Uterus (tissue), 2 donors: ENCODE measurements at regions not wholly inside any gene's neighbourhood (a gene's known extent, or its start where the extent isn't known, plus 50 kb on each side); places are given as distances from the start of the nearest gene placed in this dataset.

ENCODE experiments used
- CTCF ChIP-seq, 4 experiments: fragments of 200-600 bp in 2 of 4; fragments of 450-650 bp in 2 of 4; sonication (generic) in 2 of 4; IDR thresholded peaks; one replicate each; pipeline ENCODE4 v1.5.1; 2016 to 2019; ENCODE audit warnings: antibody characterized with exemption in 4 of 4, mild to moderate bottlenecking in 2 of 4, moderate library complexity in 1 of 4
- POLR2A ChIP-seq, 2 donors: fragments of 450-650 bp; IDR thresholded peaks; one replicate each; pipeline ENCODE4 v1.6.1; 2016; ENCODE audit warnings: antibody characterized with exemption in 2 of 2, mild to moderate bottlenecking in 1 of 2, moderate library complexity in 1 of 2

GRCh38 chr7:125118444-125118843 lies 188.8 kb upstream of the POT1 start:
- TF ChIP-seq CTCF (IDR thresholded peaks at IDR 0.05): no peak
- no peak for TF ChIP-seq POLR2A (IDR thresholded peaks at IDR 0.05)
